GM12878 (cell line): ENCODE measurements at regions not wholly inside any gene's neighbourhood (a gene's known extent, or its start where the extent isn't known, plus 50 kb on each side); places are given as distances from the start of the nearest gene placed in this dataset.

Experiments
- ATAC-seq: fragments of 200-7000 bp; cut with Tn5 transposase; 3 replicates; pipeline ENCODE4 v1.9.1; 2020; ENCODE audit warnings: mild to moderate bottlenecking, moderate library complexity
- BruUV-seq: library from RNA; stranded (reverse); fragments of 400-500 nt; replicated peaks from 2 replicates; lab custom pipeline; 2021; lab: Mats Ljungman, UMichigan
- CTCF ChIA-PET: fragments of 300-600 bp; sonication (Branson Sonifier 250); formaldehyde crosslinking; extraction: SDS; loops from one replicate; lab custom pipeline; 2021; ENCODE audit warnings: inconsistent platforms; lab: Yijun Ruan, JAX
- POLR2A ChIA-PET: fragments of 350-600 bp; formaldehyde crosslinking; extraction: SDS; loops from one replicate; lab custom pipeline; 2021; ENCODE audit warnings: inconsistent platforms; lab: Charles Lee
- RAD21 ChIA-PET: fragments of 300-600 bp; sonication (Branson Sonifier 250); formaldehyde crosslinking; loops from one replicate; lab custom pipeline; 2023; ENCODE audit warnings: antibody characterized with exemption; ENCODE audit not compliant: unreplicated experiment; lab: Charles Lee
- SMC1A ChIA-PET: fragments of 300-600 bp; sonication (Branson Sonifier 250); formaldehyde crosslinking; loops from one replicate; lab custom pipeline; 2023; ENCODE audit not compliant: unreplicated experiment, uncharacterized antibody; lab: Charles Lee
- DNase-seq: peaks from one replicate; pipeline ENCODE4 v3.0.0-alpha.2; 2011; ENCODE audit warnings: low read depth, low spot score
- FAIRE-seq: peaks from 3 replicates; lab custom pipeline; 2011; peaks lifted over from hg19 to GRCh38; lab: Jason Lieb, UNC
- H2AFZ ChIP-seq: 2 replicates; pipeline ENCODE4 v1.6.0; 2011; ENCODE audit warnings: low read depth, low read length, control low read depth; ENCODE audit not compliant: control insufficient read depth
- H3K27ac ChIP-seq: 2 replicates; pipeline ENCODE4 v1.5.1; 2011; ENCODE audit warnings: control low read depth; ENCODE audit not compliant: control insufficient read depth, insufficient read depth
- H3K27me3 ChIP-seq, 2 experiments: replicated peaks in 1 of 2; 2 replicates each; pipeline versions ENCODE4 v1.6.0 to v1.6.1; 2011; ENCODE audit warnings: low read length in 1 of 2; ENCODE audit not compliant: control insufficient read depth in 2 of 2, insufficient read depth in 2 of 2
- H3K36me3 ChIP-seq, 2 experiments: 2 replicates each; pipeline ENCODE4 v1.5.1; 2011; ENCODE audit warnings: low read length in 1 of 2; ENCODE audit not compliant: control insufficient read depth in 2 of 2, insufficient read depth in 2 of 2
- H3K4me1 ChIP-seq: 2 replicates; pipeline ENCODE4 v1.6.1; 2011; ENCODE audit warnings: mild to moderate bottlenecking, low read length, moderate library complexity, mixed read lengths; ENCODE audit not compliant: control insufficient read depth, insufficient read depth
- H3K4me2 ChIP-seq: 2 replicates; pipeline ENCODE4 v1.6.0; 2011; ENCODE audit warnings: control low read depth; ENCODE audit not compliant: control insufficient read depth, insufficient read depth
- H3K4me3 ChIP-seq: fragments of 200-600 bp; sonication (generic); 2 replicates; pipeline ENCODE4 v1.5.1; 2016
- H3K79me2 ChIP-seq: 2 replicates; pipeline ENCODE4 v1.6.0; 2011; ENCODE audit warnings: low read length; ENCODE audit not compliant: control insufficient read depth, insufficient read depth
- H3K9ac ChIP-seq: 2 replicates; pipeline ENCODE4 v1.8.0; 2011; ENCODE audit warnings: low read length, control low read depth, mixed read lengths; ENCODE audit not compliant: control insufficient read depth, insufficient read depth
- H3K9me3 ChIP-seq: replicated peaks from 3 replicates; pipeline ENCODE4 v1.5.1; 2011; ENCODE audit warnings: mild to moderate bottlenecking, low read length; ENCODE audit not compliant: control insufficient read depth, insufficient read depth
- H4K20me1 ChIP-seq: 2 replicates; pipeline ENCODE4 v1.6.0; 2011; ENCODE audit not compliant: control insufficient read depth, insufficient read depth
- BHLHE40 ChIP-seq, 2 experiments: fragments of 450-650 bp in 1 of 2; IDR thresholded peaks; 2 replicates each; pipeline ENCODE4 v1.6.1; 2011 to 2017; ENCODE audit warnings: low read depth in 2 of 2, borderline replicate concordance in 1 of 2, improper control_type of control experiment in 1 of 2, low read length in 1 of 2, mild to moderate bottlenecking in 1 of 2
- FOS ChIP-seq: IDR thresholded peaks from 3 replicates; pipeline ENCODE4 v1.6.1; 2011; ENCODE audit warnings: borderline replicate concordance; ENCODE audit not compliant: insufficient read length; ENCODE audit errors: extremely low read depth
- MTA2 ChIP-seq: fragments of 450-650 bp; IDR thresholded peaks from 2 replicates; pipeline ENCODE4 v1.6.1; 2016; ENCODE audit warnings: low read depth, mild to moderate bottlenecking, moderate library complexity
- NFYB ChIP-seq: IDR thresholded peaks from 2 replicates; pipeline ENCODE4 v1.6.1; 2011; ENCODE audit warnings: low read depth, mild to moderate bottlenecking, low read length, improper control_type of control experiment, moderate library complexity; ENCODE audit not compliant: insufficient read depth
- PML ChIP-seq: IDR thresholded peaks from 2 replicates; pipeline ENCODE4 v1.6.1; 2012; ENCODE audit warnings: low read length, inconsistent platforms
- SIX5 ChIP-seq: IDR thresholded peaks from 2 replicates; pipeline ENCODE4 v1.6.1; 2011; ENCODE audit warnings: mild to moderate bottlenecking, low read depth, low read length, moderate library complexity; ENCODE audit not compliant: severe bottlenecking
- SMARCA5 ChIP-seq: fragments of 450-650 bp; IDR thresholded peaks from 2 replicates; pipeline ENCODE4 v1.6.1; 2017; ENCODE audit warnings: mild to moderate bottlenecking
- SUZ12 ChIP-seq: fragments of 200-600 bp; sonication (generic); IDR thresholded peaks from one replicate; pipeline ENCODE4 v1.6.1; 2018; ENCODE audit warnings: antibody characterized with exemption, mild to moderate bottlenecking; ENCODE audit not compliant: unreplicated experiment
- TBL1XR1 ChIP-seq: IDR thresholded peaks from 2 replicates; pipeline ENCODE4 v1.6.1; 2012; ENCODE audit warnings: low read depth, low read length, improper control_type of control experiment
- YBX1 ChIP-seq: fragments of 450-650 bp; IDR thresholded peaks from 2 replicates; pipeline ENCODE4 v1.6.1; 2016; ENCODE audit warnings: antibody characterized with exemption
- WGBS: methylation state at CpG from one replicate; pipeline ENCODE4 v1.1.6; 2016; ENCODE audit warnings: low lambda C conversion rate; ENCODE audit not compliant: insufficient replicate concordance, insufficient coverage; ENCODE audit errors: missing lambda C conversion rate; 5-methylcytosine and 5-hydroxymethylcytosine counted together
- in situ Hi-C: fragments of 300-500 bp; cut with MboI; formaldehyde crosslinking; loops from 9 replicates; pipeline ENCODE4 v1.14.3; 2018; ENCODE audit warnings: mixed read lengths
- intact Hi-C: fragments of 100-400 bp; cut with micrococcal nuclease; formaldehyde crosslinking; loops from one replicate; pipeline ENCODE4 v1.14.2; 2022; ENCODE audit not compliant: unreplicated experiment
- TF ChIP-seq, protein P1 (sequence below): fragments of 150-350 bp; IDR thresholded peaks from 2 replicates; pipeline ENCODE4 v1.6.1; 2016; ENCODE audit warnings: low read depth, low read length
- TF ChIP-seq, protein P2 (sequence below): fragments of 450-650 bp; IDR thresholded peaks from 2 replicates; pipeline ENCODE4 v1.6.1; 2016; ENCODE audit warnings: mild to moderate bottlenecking
- TF ChIP-seq, protein P3 (sequence below): fragments of 450-650 bp; conservative IDR thresholded peaks from 2 replicates; pipeline ENCODE4 v1.6.1; 2017; ENCODE audit warnings: mild to moderate bottlenecking, moderate library complexity
- TF ChIP-seq, protein P4 (sequence below): IDR thresholded peaks from 2 replicates; pipeline ENCODE4 v1.6.1; 2012; ENCODE audit warnings: low read depth, low read length, improper control_type of control experiment

DNA sequence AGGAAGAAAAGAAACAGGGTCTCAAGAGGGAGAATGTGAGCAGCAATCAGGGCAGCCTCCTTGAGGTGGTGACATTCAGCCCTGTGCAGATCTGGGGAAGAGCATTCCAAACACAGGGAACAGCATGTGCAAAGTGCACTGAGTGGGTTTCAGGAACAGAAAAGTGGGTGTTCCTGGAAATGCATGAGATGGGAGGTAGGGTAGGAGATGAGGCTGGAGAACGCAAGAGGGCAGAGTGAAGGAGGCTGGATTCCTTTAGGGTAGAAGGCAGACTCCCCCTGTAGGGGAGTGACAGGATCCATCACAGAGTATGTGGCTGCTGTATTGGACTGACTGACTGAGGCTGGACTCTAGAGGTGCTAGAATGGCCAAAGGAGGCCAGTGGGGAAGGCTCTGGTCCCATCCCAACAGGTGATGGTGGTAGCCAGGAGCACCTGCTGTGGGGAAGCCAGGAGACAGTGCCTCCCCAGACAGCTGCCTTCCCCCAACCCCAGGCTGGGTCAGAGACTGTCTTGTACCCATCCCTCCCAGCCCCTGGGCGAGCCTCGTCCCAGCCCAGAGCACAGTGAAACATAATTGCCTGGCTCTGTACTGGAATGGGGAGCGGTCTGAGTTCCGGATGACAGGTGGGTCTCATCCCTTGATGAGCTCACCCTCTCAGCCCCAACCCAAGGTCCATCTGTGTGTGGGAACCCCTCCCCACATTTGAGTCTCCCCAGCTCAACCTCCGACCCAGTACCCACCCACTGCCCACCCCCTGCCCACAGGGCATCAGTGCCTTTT is 419.4 kb downstream of the MN1 start (continued):
- TF ChIP-seq, protein P1, sequence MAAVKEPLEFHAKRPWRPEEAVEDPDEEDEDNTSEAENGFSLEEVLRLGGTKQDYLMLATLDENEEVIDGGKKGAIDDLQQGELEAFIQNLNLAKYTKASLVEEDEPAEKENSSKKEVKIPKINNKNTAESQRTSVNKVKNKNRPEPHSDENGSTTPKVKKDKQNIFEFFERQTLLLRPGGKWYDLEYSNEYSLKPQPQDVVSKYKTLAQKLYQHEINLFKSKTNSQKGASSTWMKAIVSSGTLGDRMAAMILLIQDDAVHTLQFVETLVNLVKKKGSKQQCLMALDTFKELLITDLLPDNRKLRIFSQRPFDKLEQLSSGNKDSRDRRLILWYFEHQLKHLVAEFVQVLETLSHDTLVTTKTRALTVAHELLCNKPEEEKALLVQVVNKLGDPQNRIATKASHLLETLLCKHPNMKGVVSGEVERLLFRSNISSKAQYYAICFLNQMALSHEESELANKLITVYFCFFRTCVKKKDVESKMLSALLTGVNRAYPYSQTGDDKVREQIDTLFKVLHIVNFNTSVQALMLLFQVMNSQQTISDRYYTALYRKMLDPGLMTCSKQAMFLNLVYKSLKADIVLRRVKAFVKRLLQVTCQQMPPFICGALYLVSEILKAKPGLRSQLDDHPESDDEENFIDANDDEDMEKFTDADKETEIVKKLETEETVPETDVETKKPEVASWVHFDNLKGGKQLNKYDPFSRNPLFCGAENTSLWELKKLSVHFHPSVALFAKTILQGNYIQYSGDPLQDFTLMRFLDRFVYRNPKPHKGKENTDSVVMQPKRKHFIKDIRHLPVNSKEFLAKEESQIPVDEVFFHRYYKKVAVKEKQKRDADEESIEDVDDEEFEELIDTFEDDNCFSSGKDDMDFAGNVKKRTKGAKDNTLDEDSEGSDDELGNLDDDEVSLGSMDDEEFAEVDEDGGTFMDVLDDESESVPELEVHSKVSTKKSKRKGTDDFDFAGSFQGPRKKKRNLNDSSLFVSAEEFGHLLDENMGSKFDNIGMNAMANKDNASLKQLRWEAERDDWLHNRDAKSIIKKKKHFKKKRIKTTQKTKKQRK, result no peak
- TF ChIP-seq SMARCA5, result no peak
- no peak for TF ChIP-seq BHLHE40 (IDR thresholded peaks at IDR 0.05; ENCODE audit: borderline replicate concordance in 1 of 2, low read depth in 2 of 2, low read length in 1 of 2)

DNA sequence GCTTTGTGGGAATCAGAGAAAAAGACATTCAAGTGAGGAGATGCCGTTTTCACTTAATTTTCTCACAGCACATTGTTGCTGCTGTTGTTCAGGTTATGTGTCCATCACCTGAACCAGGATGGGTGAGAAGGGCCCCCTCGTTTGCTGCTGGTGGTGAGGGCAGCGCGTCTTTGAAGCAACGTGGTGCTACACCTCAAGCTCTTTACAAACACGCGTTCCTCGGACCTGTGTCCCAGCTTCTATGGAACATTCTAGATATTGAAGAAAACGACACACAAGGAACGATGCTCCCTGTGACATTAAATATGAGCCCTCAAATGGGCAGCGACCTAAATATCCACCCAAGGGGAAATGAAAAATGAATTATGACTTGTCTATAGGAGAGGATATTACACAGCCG is 418.6 kb downstream of the MN1 start:
- H3K36me3 ChIP-seq, result no peaks in the 10 kb centered on the region
- no peak overlapping the region for H3K9ac ChIP-seq
- H3K79me2 ChIP-seq, result no peaks in the 10 kb centered on the region
- ChIA-PET POLR2A (no interaction called here), CTCF (no interaction called here), RAD21 (no interaction called here), SMC1A (no interaction called here)
- ATAC-seq (no peak), FAIRE-seq (no peak), DNase-seq (no peak)
- no peak overlapping the region for H3K4me2 ChIP-seq
- BruUV-seq, result no TSS peak
- no peak for TF ChIP-seq SIX5
- TF ChIP-seq, protein P2, sequence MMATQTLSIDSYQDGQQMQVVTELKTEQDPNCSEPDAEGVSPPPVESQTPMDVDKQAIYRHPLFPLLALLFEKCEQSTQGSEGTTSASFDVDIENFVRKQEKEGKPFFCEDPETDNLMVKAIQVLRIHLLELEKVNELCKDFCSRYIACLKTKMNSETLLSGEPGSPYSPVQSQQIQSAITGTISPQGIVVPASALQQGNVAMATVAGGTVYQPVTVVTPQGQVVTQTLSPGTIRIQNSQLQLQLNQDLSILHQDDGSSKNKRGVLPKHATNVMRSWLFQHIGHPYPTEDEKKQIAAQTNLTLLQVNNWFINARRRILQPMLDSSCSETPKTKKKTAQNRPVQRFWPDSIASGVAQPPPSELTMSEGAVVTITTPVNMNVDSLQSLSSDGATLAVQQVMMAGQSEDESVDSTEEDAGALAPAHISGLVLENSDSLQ, result no peak
- TF ChIP-seq, protein P3, sequence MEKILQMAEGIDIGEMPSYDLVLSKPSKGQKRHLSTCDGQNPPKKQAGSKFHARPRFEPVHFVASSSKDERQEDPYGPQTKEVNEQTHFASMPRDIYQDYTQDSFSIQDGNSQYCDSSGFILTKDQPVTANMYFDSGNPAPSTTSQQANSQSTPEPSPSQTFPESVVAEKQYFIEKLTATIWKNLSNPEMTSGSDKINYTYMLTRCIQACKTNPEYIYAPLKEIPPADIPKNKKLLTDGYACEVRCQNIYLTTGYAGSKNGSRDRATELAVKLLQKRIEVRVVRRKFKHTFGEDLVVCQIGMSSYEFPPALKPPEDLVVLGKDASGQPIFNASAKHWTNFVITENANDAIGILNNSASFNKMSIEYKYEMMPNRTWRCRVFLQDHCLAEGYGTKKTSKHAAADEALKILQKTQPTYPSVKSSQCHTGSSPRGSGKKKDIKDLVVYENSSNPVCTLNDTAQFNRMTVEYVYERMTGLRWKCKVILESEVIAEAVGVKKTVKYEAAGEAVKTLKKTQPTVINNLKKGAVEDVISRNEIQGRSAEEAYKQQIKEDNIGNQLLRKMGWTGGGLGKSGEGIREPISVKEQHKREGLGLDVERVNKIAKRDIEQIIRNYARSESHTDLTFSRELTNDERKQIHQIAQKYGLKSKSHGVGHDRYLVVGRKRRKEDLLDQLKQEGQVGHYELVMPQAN, result no peak
- TF ChIP-seq NFYB, result no peak
- TF ChIP-seq YBX1, result no peak
- no peak for TF ChIP-seq TBL1XR1
- TF ChIP-seq SUZ12, result no peak
- TF ChIP-seq MTA2, result no peak
- TF ChIP-seq, protein P4, sequence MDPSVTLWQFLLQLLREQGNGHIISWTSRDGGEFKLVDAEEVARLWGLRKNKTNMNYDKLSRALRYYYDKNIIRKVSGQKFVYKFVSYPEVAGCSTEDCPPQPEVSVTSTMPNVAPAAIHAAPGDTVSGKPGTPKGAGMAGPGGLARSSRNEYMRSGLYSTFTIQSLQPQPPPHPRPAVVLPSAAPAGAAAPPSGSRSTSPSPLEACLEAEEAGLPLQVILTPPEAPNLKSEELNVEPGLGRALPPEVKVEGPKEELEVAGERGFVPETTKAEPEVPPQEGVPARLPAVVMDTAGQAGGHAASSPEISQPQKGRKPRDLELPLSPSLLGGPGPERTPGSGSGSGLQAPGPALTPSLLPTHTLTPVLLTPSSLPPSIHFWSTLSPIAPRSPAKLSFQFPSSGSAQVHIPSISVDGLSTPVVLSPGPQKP, result no peak
- no peak for TF ChIP-seq PML
- no peak for TF ChIP-seq FOS
- no peak overlapping the region for H2AFZ ChIP-seq
- intact Hi-C loops (no loop called here), in situ Hi-C loops (no loop called here)
- 25% methylated on average over 12 of the region's 12 CpGs for WGBS
- H3K27ac ChIP-seq, result no peak overlapping the region
- H3K27me3 ChIP-seq, result no peaks in the 10 kb centered on the region; a peak in 1 of 4 replicates
- no peaks in the 10 kb centered on the region for H3K9me3 ChIP-seq
- no peaks in the 10 kb centered on the region for H3K4me1 ChIP-seq
- H4K20me1 ChIP-seq, result no peaks in the 10 kb centered on the region
- H3K4me3 ChIP-seq, result no peak overlapping the region
